ENCODE measurements at regions not wholly inside any gene's neighbourhood (a gene's known extent, or its start where the extent isn't known, plus 50 kb on each side); places are given as distances from the start of the nearest gene placed in this dataset.

- no peak for TF ChIP-seq POLR2AphosphoS5 (IDR thresholded peaks at IDR 0.05; ENCODE audit: low read depth, low read length)
- TF ChIP-seq POLR2A (IDR thresholded peaks at IDR 0.05; ENCODE audit: low read depth, low read length): no peak
- TF ChIP-seq TAF1 (IDR thresholded peaks at IDR 0.05; ENCODE audit: low read depth, low read length): no peak
- TF ChIP-seq SPI1 (IDR thresholded peaks at IDR 0.05; ENCODE audit: low read depth, low read length): no peak
Measured at GRCh38 chr3:152021951-152022461, 148.6 kb downstream of the SUCNR1 start.

Measured in GM12891 (cell line).